ENCODE measurements at regions not wholly inside any gene's neighbourhood (a gene's known extent, or its start where the extent isn't known, plus 50 kb on each side); places are given as distances from the start of the nearest gene placed in this dataset.

DNA sequence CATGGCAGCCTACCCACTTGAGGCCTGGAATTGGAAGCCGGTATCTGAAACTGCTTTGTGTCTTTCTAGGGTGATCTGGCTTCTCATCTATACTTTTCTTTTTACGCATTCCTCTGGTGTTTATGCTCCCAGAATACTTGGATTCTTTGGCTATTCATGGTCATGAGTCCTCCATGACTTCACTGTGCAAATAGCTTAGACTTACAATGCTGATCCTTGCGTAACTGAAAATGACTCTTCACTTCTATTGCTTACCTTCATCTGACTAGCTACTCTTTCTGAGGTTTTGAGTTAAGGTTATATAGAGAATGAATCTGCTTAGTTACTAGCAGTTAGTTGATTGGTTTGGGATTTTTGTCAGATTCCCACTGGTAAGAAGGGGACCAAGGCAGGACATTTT lies 121.7 kb upstream of the NOVA1 start:
- no peak for TF ChIP-seq CTCF (IDR thresholded peaks at IDR 0.05)
- intact Hi-C loops (cut with micrococcal nuclease) = no loop called here
- peaks cover 13% of the 10 kb centered on the region for H3K9me3 Mint-ChIP-seq
- no peak for ATAC-seq
- DNase-seq = no peak
- ChIA-PET CTCF (no interaction called here), POLR2A (no interaction called here)
- no peak overlapping the region for H3K27ac Mint-ChIP-seq
- H3K4me1 Mint-ChIP-seq (ENCODE audit: low read depth) = no peaks in the 10 kb centered on the region
- H3K27me3 Mint-ChIP-seq = no peaks in the 10 kb centered on the region
- H3K4me3 Mint-ChIP-seq = no peak overlapping the region
- H3K36me3 Mint-ChIP-seq (ENCODE audit: low read depth) = no peaks in the 10 kb centered on the region

- Mint-ChIP-seq H3K27ac (no peak overlapping the region), H3K4me1 (ENCODE audit: low read depth) (no peaks in the 10 kb centered on the region), H3K9me3 (peaks cover 2% of the 10 kb centered on the region), H3K27me3 (no peaks in the 10 kb centered on the region), H3K36me3 (ENCODE audit: low read depth) (no peaks in the 10 kb centered on the region), H3K4me3 (no peak overlapping the region)
- DNase-seq = no peak
- TF ChIP-seq CTCF (IDR thresholded peaks at IDR 0.05) = no peak
- no peak for ATAC-seq
- ChIA-PET POLR2A (no interaction called here), CTCF (no interaction called here)
- intact Hi-C loops (cut with micrococcal nuclease) = no loop called here
These were observed 124.4 kb upstream of the NOVA1 start for GRCh38 chr14:26722258-26722657.

GRCh38 chr14:26729851-26730250 lies 132.0 kb upstream of the NOVA1 start:
- Mint-ChIP-seq H3K4me3 (no peak overlapping the region), H3K4me1 (ENCODE audit: low read depth) (no peaks in the 10 kb centered on the region), H3K36me3 (ENCODE audit: low read depth) (no peaks in the 10 kb centered on the region), H3K27me3 (no peaks in the 10 kb centered on the region), H3K9me3 (peaks cover 7% of the 10 kb centered on the region), H3K27ac (no peak overlapping the region)
- ATAC-seq (no peak), DNase-seq (no peak)
- TF ChIP-seq CTCF (IDR thresholded peaks at IDR 0.05) = no peak
- ChIA-PET CTCF (no interaction called here), POLR2A (no interaction called here)
- intact Hi-C loops (cut with micrococcal nuclease) = no loop called here

DNA sequence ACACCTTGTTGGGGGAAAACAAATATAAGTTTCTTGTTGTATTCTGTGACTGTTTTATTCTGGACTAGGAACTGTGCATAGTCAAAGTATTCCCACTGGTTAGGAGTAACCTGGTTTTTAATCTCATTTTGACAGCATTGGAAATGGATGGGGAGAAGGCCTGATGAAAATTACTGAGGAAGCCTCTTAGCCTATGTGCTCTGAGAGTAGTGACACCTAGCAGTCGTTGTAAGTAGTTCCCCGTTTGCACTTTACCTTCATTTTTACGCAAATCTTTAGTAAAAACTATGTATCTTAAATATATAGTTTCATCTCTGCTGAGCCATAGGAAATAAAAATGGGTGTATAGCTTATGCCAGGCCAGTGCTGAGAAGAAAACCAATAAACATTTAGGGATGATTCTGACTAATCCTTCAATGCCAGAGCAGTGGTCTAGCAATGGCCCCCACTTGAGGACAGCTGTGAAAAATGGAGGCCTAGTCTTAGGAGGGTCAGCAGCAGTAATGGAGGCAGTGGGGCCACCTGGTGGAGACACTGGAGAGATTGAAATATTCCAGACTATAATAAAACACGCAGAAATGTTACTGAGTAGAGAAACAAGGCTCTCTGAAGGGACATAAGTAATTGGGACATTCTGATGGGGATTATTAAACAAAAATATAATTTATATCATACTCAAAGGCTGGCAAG lies 133.2 kb upstream of the NOVA1 start:
- no peaks in the 10 kb centered on the region for H3K36me3 Mint-ChIP-seq (ENCODE audit: low read depth)
- H3K9me3 Mint-ChIP-seq = peaks cover 7% of the 10 kb centered on the region
- no peak for TF ChIP-seq CTCF (IDR thresholded peaks at IDR 0.05)
- no peak overlapping the region for H3K27ac Mint-ChIP-seq
- intact Hi-C loops (cut with micrococcal nuclease) = no loop called here
- no peaks in the 10 kb centered on the region for H3K27me3 Mint-ChIP-seq
- no peaks in the 10 kb centered on the region for H3K4me1 Mint-ChIP-seq (ENCODE audit: low read depth)
- H3K4me3 Mint-ChIP-seq = no peak overlapping the region
- CTCF ChIA-PET = no interaction called here
- POLR2A ChIA-PET = no interaction called here
- DNase-seq (peak; percentile 1), ATAC-seq (no peak)

DNA sequence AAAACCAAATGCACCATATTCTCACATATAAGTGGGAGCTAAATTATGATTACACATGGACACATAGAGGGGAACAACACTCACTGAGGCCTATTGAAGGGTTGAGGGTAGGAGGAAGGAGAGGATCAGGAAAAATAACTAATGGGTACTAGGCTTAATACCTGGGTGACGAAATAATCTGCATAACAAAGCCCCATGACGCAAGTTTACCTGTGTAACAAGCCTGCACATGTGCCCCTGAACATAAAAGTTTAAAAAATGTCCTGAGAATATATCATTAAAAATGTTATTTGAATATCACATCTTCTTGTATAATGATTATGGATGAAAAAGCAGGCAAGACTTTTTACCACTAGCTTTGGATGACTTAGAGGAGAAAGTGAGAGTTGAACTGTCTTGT lies 138.0 kb upstream of the NOVA1 start:
- Mint-ChIP-seq H3K4me3 (no peak overlapping the region), H3K4me1 (ENCODE audit: low read depth) (no peaks in the 10 kb centered on the region), H3K27me3 (no peaks in the 10 kb centered on the region), H3K9me3 (peaks cover 6% of the 10 kb centered on the region), H3K36me3 (ENCODE audit: low read depth) (no peaks in the 10 kb centered on the region), H3K27ac (no peak overlapping the region)
- intact Hi-C loops (cut with micrococcal nuclease) = no loop called here
- ATAC-seq (no peak), DNase-seq (no peak)
- POLR2A ChIA-PET = no interaction called here
- CTCF ChIA-PET = no interaction called here
- TF ChIP-seq CTCF (IDR thresholded peaks at IDR 0.05) = no peak

Measured in activated CD8-positive, alpha-beta T cell treated with anti-CD3 and anti-CD28 coated beads for 36 hours (primary cell).